Liver (tissue), 8 donors: ENCODE measurements at regions not wholly inside any gene's neighbourhood (a gene's known extent, or its start where the extent isn't known, plus 50 kb on each side); places are given as distances from the start of the nearest gene placed in this dataset.
"Not testable (repeated sequence)": the region's sequence is repeated elsewhere in the genome, so short reads cannot be mapped to it uniquely, and the experiment has no call there.

ENCODE experiments used
- DNase-seq: peaks from one replicate; pipeline ENCODE4 v3.0.0-alpha.2; 2017; ENCODE audit warnings: low spot score
- H3K27ac ChIP-seq, 2 donors: one replicate each; pipeline ENCODE4 v1.7.0; 2013; ENCODE audit warnings: inconsistent platforms in 2 of 2, low read length in 2 of 2, control low read depth in 1 of 2, low read depth in 1 of 2, mild to moderate bottlenecking in 1 of 2
- H3K27me3 ChIP-seq, 4 donors: one replicate each; pipeline versions ENCODE4 v1.6.1 to v1.7.0; 2013; ENCODE audit warnings: low read length in 3 of 4, inconsistent platforms in 1 of 4, mild to moderate bottlenecking in 1 of 4, moderate library complexity in 1 of 4; ENCODE audit not compliant: control insufficient read depth in 4 of 4, insufficient read depth in 4 of 4
- H3K36me3 ChIP-seq, 4 donors: one replicate each; pipeline versions ENCODE4 v1.6.1 to v1.7.0; 2013; ENCODE audit warnings: low read length in 3 of 4, mild to moderate bottlenecking in 3 of 4, low read depth in 1 of 4, moderate library complexity in 1 of 4; ENCODE audit not compliant: control insufficient read depth in 4 of 4, insufficient read depth in 3 of 4
- H3K4me1 ChIP-seq, 4 donors: one replicate each; pipeline versions ENCODE4 v1.6.1 to v1.7.0; 2013; ENCODE audit warnings: low read length in 3 of 4, mild to moderate bottlenecking in 3 of 4, moderate library complexity in 1 of 4; ENCODE audit not compliant: control insufficient read depth in 4 of 4, insufficient read depth in 4 of 4
- H3K4me3 ChIP-seq, 3 donors: one replicate each; pipeline versions ENCODE4 v1.6.1 to v1.7.0; 2013; ENCODE audit warnings: low read length in 3 of 3, control low read depth in 1 of 3, low read depth in 1 of 3, mild to moderate bottlenecking in 1 of 3
- H3K9ac ChIP-seq, 2 donors: one replicate each; pipeline ENCODE4 v1.7.0; 2013; ENCODE audit warnings: low read length in 2 of 2, mild to moderate bottlenecking in 2 of 2, moderate library complexity in 2 of 2, control low read depth in 1 of 2, low read depth in 1 of 2
- H3K9me3 ChIP-seq, 4 donors: one replicate each; pipeline versions ENCODE4 v1.6.1 to v1.7.0; 2013; ENCODE audit warnings: low read length in 3 of 4; ENCODE audit not compliant: control insufficient read depth in 4 of 4
- EGR1 ChIP-seq, 2 donors: IDR thresholded peaks; 2 replicates each; pipeline ENCODE4 v1.6.1; 2016 to 2018; ENCODE audit warnings: antibody characterized with exemption in 2 of 2, low read depth in 2 of 2
- FOXA1 ChIP-seq: IDR thresholded peaks from 2 replicates; pipeline ENCODE4 v1.6.1; 2016; ENCODE audit warnings: antibody characterized with exemption
- FOXA2 ChIP-seq: IDR thresholded peaks from 2 replicates; pipeline ENCODE4 v1.6.1; 2016; ENCODE audit warnings: antibody characterized with exemption
- GABPA ChIP-seq, 2 donors: IDR thresholded peaks in 1 of 2; conservative IDR thresholded peaks in 1 of 2; 2 replicates each; pipeline ENCODE4 v1.6.1; 2016; ENCODE audit warnings: antibody characterized with exemption in 2 of 2, mild to moderate bottlenecking in 1 of 2, moderate library complexity in 1 of 2
- HNF4A ChIP-seq, 2 donors: conservative IDR thresholded peaks; 2 replicates each; pipeline ENCODE4 v1.6.1; 2016; ENCODE audit warnings: antibody characterized with exemption in 2 of 2, mild to moderate bottlenecking in 2 of 2
- HNF4G ChIP-seq: IDR thresholded peaks from 2 replicates; pipeline ENCODE4 v1.6.1; 2016; ENCODE audit warnings: antibody characterized with exemption
- JUND ChIP-seq, 2 donors: IDR thresholded peaks; 2 replicates each; pipeline ENCODE4 v1.6.1; 2016; ENCODE audit warnings: antibody characterized with exemption in 2 of 2
- RAD21 ChIP-seq, 2 donors: IDR thresholded peaks; 2 replicates each; pipeline ENCODE4 v1.6.1; 2016; ENCODE audit warnings: antibody characterized with exemption in 2 of 2, mild to moderate bottlenecking in 2 of 2
- SP1 ChIP-seq: IDR thresholded peaks from 2 replicates; pipeline ENCODE4 v1.6.1; 2018; ENCODE audit warnings: antibody characterized with exemption, mild to moderate bottlenecking
- TAF1 ChIP-seq: conservative IDR thresholded peaks from 2 replicates; pipeline ENCODE4 v1.6.1; 2016; ENCODE audit warnings: antibody characterized with exemption, mild to moderate bottlenecking
- WGBS: extraction: QIAGEN DNeasy Blood & Tissue Kit; methylation state at CpG from one replicate; pipeline ENCODE4 v1.1.7; 2013; 5-methylcytosine and 5-hydroxymethylcytosine counted together
- TF ChIP-seq, protein P1 (sequence below): IDR thresholded peaks from 2 replicates; pipeline ENCODE4 v1.6.1; 2016; ENCODE audit warnings: antibody characterized with exemption
- TF ChIP-seq, protein P2 (sequence below): fragments of 150-350 bp; IDR thresholded peaks from 2 replicates; pipeline ENCODE4 v1.5.1; 2017; ENCODE audit warnings: improper control_type of control experiment, low read depth, low read length; ENCODE audit not compliant: missing input control
- TF ChIP-seq, protein P3 (sequence below): IDR thresholded peaks from 2 replicates; pipeline ENCODE4 v1.6.1; 2016; ENCODE audit warnings: antibody characterized with exemption, mild to moderate bottlenecking
- TF ChIP-seq, protein P4 (sequence below): IDR thresholded peaks from 2 replicates; pipeline ENCODE4 v1.6.1; 2016; ENCODE audit warnings: antibody characterized with exemption
- donor health status: healthy.
- donor health status: healthy.
- donor health status: healthy.
- donor health status: healthy.
- donor health status: healthy.

DNA sequence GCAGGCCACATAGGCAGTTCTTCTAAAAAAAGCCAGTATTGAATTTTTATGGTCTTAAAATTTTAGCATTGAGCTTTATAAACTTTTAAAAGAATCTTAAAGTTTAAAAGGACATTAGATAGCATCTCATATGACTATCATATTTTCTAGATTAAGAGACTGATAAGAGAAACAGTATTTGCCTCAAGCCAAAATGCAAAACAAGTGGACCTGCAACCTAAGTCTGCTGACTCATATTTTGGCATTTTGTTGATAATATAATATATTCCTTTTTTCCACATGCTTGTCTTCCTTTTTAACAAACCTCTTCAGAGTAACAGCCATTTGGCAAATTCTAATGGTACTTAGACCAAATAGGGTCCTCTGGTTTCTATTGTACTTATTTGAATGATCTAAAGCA is 328.5 kb upstream of the GALNTL6 start:
- no peak for TF ChIP-seq SP1

DNA sequence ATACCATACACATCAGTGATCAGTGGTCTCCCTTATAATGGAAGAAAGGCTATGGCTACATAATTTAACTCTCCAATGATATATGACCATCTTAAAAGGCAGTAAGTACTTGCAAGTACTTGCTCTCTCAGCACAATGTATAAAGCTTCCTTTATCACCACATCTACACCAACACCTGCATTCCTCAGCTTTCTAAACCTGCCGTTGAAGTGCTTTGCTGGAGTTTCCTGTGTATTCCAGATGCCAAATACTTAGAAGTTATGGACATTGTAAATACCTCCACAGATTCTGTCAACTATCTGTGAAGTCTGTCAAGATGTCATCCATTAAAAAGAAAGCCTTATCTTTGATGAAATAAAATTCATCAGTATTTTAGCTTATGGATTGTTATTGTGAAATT is 335.0 kb upstream of the GALNTL6 start:
- 41% methylated on average over 1 of the region's 1 CpG for WGBS
- no peak overlapping the region for H3K9ac ChIP-seq
- no peak overlapping the region for H3K27ac ChIP-seq
- DNase-seq = no peak
- no peak overlapping the region for H3K4me3 ChIP-seq
- TF ChIP-seq GABPA (IDR thresholded peaks at IDR 0.05 in 1 of 2, conservative IDR thresholded peaks at IDR 0.05 in 1 of 2) (no peak), HNF4A (conservative IDR thresholded peaks at IDR 0.05) (no peak), FOXA2 (no peak)
- TF ChIP-seq, protein P1, sequence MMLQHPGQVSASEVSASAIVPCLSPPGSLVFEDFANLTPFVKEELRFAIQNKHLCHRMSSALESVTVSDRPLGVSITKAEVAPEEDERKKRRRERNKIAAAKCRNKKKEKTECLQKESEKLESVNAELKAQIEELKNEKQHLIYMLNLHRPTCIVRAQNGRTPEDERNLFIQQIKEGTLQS = no peak
- TF ChIP-seq, protein P2, sequence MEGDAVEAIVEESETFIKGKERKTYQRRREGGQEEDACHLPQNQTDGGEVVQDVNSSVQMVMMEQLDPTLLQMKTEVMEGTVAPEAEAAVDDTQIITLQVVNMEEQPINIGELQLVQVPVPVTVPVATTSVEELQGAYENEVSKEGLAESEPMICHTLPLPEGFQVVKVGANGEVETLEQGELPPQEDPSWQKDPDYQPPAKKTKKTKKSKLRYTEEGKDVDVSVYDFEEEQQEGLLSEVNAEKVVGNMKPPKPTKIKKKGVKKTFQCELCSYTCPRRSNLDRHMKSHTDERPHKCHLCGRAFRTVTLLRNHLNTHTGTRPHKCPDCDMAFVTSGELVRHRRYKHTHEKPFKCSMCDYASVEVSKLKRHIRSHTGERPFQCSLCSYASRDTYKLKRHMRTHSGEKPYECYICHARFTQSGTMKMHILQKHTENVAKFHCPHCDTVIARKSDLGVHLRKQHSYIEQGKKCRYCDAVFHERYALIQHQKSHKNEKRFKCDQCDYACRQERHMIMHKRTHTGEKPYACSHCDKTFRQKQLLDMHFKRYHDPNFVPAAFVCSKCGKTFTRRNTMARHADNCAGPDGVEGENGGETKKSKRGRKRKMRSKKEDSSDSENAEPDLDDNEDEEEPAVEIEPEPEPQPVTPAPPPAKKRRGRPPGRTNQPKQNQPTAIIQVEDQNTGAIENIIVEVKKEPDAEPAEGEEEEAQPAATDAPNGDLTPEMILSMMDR = no peak
- no peaks in the 10 kb centered on the region for H3K27me3 ChIP-seq
- no peaks in the 10 kb centered on the region for H3K36me3 ChIP-seq
- no peaks in the 10 kb centered on the region for H3K4me1 ChIP-seq
- peaks cover 0 to 2% (median 0%) of the 10 kb centered on the region in 4 donors for H3K9me3 ChIP-seq

More for the DNA sequence above, 328.5 kb upstream of the GALNTL6 start:
- peaks cover 0 to 2% (median 0%) of the 10 kb centered on the region in 4 donors for H3K9me3 ChIP-seq
- H3K4me1 ChIP-seq = no peaks in the 10 kb centered on the region
- no peak overlapping the region for H3K4me3 ChIP-seq
- H3K27me3 ChIP-seq = no peaks in the 10 kb centered on the region
- no peak for DNase-seq
- H3K9ac ChIP-seq = no peak overlapping the region
- no peak overlapping the region for H3K27ac ChIP-seq
- no peaks in the 10 kb centered on the region for H3K36me3 ChIP-seq

DNA sequence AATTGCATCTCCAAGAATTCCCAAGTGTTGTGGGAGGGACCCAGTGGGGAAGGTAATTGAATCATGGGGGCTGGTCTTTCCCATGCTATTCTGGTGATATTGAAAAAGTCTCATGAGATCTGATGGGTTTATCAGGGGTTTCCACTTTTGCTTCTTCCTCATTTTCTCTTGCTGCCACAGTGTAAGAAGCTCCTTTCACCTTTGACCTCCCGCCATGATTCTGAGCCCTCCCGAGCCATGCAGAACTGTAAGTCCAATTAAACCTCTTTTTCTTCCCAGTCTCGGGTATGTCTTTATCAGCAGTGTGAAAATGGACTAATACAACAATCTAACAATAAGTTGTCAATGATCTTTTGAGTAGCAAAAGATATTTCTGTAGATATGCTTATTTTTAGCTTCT is 338.1 kb upstream of the GALNTL6 start:
- H3K4me1 ChIP-seq, H3K27ac ChIP-seq, H3K36me3 ChIP-seq, H3K27me3 ChIP-seq, H3K4me3 ChIP-seq, H3K9ac ChIP-seq, H3K9me3 ChIP-seq, DNase-seq: not testable (repeated sequence)
- 67% methylated on average over 3 of the region's 3 CpGs for WGBS

DNA sequence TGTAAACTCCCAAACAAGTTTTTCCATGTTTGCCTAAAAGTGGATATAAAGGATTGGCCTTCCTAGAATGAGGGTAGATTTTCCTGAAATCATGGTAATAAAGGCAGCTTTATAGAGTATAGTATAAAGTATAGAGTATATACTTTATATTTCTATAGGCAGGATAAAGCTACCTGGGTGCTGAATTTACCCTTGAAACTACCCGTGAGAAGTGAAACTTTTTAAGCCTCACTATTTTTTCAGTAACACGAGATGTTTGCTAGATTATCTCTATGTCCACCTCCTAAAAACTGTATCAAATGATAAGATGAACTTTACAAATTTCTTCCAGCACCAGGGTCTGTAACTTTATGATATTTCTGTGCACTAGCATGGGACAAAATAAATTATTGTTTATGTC is 340.0 kb upstream of the GALNTL6 start:
- DNase-seq = no peak
- TF ChIP-seq TAF1 (no peak), FOXA2 (no peak), RAD21 (IDR thresholded peaks at IDR 0.05) (no peak), HNF4G (no peak), SP1 (no peak), FOXA1 (no peak), JUND (IDR thresholded peaks at IDR 0.05) (no peak), EGR1 (IDR thresholded peaks at IDR 0.05; ENCODE audit: low read depth in 2 of 2) (no peak)
- TF ChIP-seq, protein P1 = no peak
- TF ChIP-seq, protein P3, sequence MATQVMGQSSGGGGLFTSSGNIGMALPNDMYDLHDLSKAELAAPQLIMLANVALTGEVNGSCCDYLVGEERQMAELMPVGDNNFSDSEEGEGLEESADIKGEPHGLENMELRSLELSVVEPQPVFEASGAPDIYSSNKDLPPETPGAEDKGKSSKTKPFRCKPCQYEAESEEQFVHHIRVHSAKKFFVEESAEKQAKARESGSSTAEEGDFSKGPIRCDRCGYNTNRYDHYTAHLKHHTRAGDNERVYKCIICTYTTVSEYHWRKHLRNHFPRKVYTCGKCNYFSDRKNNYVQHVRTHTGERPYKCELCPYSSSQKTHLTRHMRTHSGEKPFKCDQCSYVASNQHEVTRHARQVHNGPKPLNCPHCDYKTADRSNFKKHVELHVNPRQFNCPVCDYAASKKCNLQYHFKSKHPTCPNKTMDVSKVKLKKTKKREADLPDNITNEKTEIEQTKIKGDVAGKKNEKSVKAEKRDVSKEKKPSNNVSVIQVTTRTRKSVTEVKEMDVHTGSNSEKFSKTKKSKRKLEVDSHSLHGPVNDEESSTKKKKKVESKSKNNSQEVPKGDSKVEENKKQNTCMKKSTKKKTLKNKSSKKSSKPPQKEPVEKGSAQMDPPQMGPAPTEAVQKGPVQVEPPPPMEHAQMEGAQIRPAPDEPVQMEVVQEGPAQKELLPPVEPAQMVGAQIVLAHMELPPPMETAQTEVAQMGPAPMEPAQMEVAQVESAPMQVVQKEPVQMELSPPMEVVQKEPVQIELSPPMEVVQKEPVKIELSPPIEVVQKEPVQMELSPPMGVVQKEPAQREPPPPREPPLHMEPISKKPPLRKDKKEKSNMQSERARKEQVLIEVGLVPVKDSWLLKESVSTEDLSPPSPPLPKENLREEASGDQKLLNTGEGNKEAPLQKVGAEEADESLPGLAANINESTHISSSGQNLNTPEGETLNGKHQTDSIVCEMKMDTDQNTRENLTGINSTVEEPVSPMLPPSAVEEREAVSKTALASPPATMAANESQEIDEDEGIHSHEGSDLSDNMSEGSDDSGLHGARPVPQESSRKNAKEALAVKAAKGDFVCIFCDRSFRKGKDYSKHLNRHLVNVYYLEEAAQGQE = no peak
- TF ChIP-seq, protein P4, sequence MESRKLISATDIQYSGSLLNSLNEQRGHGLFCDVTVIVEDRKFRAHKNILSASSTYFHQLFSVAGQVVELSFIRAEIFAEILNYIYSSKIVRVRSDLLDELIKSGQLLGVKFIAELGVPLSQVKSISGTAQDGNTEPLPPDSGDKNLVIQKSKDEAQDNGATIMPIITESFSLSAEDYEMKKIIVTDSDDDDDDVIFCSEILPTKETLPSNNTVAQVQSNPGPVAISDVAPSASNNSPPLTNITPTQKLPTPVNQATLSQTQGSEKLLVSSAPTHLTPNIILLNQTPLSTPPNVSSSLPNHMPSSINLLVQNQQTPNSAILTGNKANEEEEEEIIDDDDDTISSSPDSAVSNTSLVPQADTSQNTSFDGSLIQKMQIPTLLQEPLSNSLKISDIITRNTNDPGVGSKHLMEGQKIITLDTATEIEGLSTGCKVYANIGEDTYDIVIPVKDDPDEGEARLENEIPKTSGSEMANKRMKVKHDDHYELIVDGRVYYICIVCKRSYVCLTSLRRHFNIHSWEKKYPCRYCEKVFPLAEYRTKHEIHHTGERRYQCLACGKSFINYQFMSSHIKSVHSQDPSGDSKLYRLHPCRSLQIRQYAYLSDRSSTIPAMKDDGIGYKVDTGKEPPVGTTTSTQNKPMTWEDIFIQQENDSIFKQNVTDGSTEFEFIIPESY = no peak
- TF ChIP-seq, protein P2 = no peak

More for the DNA sequence above, 340.0 kb upstream of the GALNTL6 start:
- H3K27me3 ChIP-seq = no peaks in the 10 kb centered on the region
- no peaks in the 10 kb centered on the region for H3K4me1 ChIP-seq
- no peak overlapping the region for H3K9ac ChIP-seq
- H3K4me3 ChIP-seq = no peak overlapping the region
- H3K36me3 ChIP-seq = no peaks in the 10 kb centered on the region
- 54% methylated on average over 2 of the region's 2 CpGs for WGBS
- no peaks in the 10 kb centered on the region for H3K9me3 ChIP-seq
- H3K27ac ChIP-seq = no peak overlapping the region
